ENCODE measurements at regions not wholly inside any gene's neighbourhood (a gene's known extent, or its start where the extent isn't known, plus 50 kb on each side); places are given as distances from the start of the nearest gene placed in this dataset.

DNA sequence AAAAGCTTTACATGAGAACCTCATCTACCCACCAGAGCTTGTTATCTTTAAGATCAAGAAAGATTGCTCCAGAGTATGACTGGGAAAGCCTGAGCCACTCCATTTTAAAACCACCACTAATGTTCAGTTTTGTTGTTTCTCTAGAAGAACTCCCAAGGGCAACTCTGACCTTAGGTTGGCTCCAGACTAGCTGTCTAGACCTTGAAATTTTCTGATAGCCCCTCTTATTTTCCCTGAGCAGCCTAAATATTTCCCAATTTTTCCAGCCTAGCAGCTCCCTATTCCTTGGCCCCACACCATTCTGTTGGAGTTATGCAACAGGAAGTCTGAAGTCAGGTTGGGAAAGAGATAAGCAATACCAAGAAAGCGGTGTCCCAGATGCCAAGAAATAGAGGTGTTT lies 84.6 kb upstream of the TCF21 start:
- TF ChIP-seq, protein P1, sequence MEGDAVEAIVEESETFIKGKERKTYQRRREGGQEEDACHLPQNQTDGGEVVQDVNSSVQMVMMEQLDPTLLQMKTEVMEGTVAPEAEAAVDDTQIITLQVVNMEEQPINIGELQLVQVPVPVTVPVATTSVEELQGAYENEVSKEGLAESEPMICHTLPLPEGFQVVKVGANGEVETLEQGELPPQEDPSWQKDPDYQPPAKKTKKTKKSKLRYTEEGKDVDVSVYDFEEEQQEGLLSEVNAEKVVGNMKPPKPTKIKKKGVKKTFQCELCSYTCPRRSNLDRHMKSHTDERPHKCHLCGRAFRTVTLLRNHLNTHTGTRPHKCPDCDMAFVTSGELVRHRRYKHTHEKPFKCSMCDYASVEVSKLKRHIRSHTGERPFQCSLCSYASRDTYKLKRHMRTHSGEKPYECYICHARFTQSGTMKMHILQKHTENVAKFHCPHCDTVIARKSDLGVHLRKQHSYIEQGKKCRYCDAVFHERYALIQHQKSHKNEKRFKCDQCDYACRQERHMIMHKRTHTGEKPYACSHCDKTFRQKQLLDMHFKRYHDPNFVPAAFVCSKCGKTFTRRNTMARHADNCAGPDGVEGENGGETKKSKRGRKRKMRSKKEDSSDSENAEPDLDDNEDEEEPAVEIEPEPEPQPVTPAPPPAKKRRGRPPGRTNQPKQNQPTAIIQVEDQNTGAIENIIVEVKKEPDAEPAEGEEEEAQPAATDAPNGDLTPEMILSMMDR (IDR thresholded peaks at IDR 0.05): no peak
- TF ChIP-seq POLR2A (IDR thresholded peaks at IDR 0.05) (no peak), EP300 (IDR thresholded peaks at IDR 0.05) (no peak)

Data from sigmoid colon (tissue), 4 donors.